HG03521 (cell line): ENCODE measurements at regions not wholly inside any gene's neighbourhood (a gene's known extent, or its start where the extent isn't known, plus 50 kb on each side); places are given as distances from the start of the nearest gene placed in this dataset.

Experiments used
- ATAC-seq: cut with Tn5 transposase; IDR thresholded peaks from one replicate; pipeline ENCODE4 v1.9.1; 2021; ENCODE audit warnings: mild to moderate bottlenecking, moderate library complexity; ENCODE audit not compliant: unreplicated experiment

DNA sequence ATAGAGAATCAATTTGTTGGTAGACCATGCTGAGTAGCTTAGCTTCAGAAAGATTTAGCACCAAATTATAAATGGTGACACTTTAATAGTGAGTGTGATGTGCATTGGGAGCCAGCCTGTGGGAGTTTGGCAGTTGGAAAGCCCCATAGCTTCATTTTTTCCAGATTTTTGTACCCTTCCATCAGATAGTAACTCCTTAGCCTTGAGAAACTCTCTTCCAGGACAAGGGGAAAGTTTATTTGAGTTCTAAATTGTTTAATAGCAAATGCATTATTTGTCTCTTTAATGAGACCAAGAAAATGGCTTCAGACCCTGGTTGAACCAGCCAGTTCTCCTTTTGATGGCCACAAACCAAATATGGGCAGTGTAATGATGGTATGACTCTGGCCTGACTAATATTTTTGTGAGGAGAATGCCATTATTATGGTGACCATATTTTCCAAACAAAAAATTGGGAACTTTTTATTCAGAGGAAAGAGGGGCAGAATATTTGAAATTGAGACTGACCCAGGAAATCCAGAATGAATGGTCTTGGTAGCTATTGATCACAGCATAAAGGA lies 49.8 kb downstream of the PLCE1 start:
- no peak for ATAC-seq

DNA sequence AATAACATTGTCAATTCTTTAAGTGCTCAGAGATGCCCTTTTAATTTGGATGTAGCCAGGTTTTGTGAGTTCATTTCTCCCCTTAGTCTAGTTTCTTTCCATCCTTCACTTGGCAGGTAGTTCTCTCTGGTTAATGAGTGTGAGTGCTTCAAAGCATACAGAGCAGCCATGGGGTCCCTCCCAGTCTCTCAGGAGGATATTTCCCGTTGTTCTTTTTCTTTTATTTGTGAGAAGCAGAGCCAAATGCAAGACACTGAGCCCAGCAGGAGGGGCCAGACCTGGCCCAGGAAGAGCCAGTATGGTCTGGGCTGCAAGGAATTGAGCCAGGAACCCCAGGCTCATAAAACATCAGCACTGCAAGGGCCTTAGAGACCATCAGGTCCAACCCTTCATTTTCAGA lies 52.4 kb downstream of the PLCE1 start:
- no peak for ATAC-seq

- no peak for ATAC-seq
Measured at GRCh38 chr10:94047293-94047692, 53.6 kb downstream of the PLCE1 start.

DNA sequence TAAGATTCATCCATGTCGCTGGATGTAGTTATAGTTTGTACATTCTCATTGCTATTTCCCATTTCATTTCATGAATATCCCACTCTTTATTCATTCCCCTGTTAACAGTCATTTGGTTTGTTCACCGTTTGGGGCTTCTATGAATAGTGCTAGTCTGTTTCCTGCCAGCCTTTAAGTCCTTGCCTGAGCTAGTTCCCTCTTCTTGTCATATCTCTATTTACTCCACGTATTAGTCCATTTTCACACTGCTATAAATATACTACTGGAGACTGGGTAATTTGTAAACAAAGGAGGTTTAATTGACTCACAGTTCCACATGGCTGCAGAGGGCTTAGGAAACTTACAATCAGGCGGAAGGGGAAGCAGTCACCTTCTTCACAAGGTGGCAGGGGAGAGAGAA lies 56.2 kb downstream of the PLCE1 start:
- ATAC-seq, result no peak

- ATAC-seq, result no peak
Measured at GRCh38 chr10:94052281-94052680, 58.5 kb downstream of the PLCE1 start.

DNA sequence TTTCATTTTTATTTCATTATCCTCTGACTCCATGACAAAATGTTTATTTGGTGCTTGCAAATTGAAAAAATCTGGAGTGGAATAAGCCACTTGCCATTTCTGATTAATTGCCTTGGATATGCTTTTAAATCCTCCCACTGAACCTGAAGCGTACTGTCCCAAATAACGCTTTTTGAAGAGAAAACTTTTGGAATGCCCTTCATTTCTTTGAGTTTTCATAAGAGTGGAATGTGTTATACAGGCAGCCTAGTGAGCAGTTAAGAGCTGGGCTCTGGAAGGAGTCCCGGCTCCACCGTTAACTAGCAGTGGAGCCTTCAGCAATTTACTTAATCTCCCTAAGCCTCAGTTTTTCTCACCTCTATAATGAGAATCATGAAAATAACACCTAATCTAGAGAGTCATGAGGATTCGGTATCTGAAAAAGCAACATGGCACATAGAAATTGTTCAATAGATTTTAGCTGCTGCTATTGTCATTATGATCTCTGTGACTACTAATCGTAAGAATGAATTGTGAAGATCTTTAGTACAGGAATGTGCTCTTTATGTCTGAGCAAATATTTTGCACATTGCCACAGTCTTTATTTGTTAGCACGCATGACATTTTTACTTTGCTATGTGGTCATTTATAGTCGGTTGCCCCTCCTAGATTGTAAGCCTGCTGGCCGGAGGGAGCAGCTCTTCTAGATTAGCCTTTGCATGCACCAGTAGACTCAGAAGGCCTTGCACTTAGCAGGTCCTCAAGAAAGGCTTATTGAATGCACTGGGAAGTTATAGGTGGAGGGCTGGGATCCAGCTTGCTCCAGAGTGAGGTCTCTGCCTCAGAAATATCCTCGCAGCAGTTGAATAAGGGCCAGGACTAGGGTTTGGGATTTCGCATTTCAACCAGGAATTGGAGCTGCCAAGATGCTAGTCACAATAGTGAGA lies 59.4 kb downstream of the PLCE1 start:
- ATAC-seq, result no peak

GRCh38 chr10:94059178-94059883 lies 65.6 kb downstream of the PLCE1 start:
- ATAC-seq, result no peak

GRCh38 chr10:94061026-94061425 lies 67.3 kb downstream of the PLCE1 start:
- ATAC-seq, result no peak

GRCh38 chr10:94062611-94063010 lies 68.9 kb downstream of the PLCE1 start:
- no peak for ATAC-seq

DNA sequence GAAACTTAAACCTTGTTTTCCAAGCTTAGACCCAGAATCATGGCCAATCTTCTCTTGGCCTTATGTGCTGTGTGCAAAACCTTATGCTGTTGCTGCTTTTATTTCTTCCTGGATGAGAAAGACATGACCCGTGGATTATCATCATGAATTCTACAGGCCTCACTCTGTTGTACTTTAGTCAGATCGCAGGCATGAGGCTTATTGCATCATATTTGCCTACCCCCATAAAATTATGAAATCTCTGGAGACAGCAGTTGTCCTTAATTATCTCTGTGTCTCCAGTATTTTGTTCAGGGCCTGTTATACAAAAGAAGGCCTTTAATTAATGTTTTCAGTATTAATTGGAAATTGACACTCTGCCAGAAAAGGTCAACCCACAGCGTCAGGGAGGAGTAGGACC lies 71.6 kb downstream of the PLCE1 start:
- no peak for ATAC-seq

- no peak for ATAC-seq
Measured at GRCh38 chr10:94065787-94066186, 72.1 kb downstream of the PLCE1 start.

GRCh38 chr10:94066411-94066810 lies 72.7 kb downstream of the PLCE1 start:
- ATAC-seq, result no peak

- no peak for ATAC-seq
Measured at GRCh38 chr10:94069884-94070283, 76.2 kb downstream of the PLCE1 start.

- ATAC-seq, result no peak
Measured at GRCh38 chr10:94074462-94074861, 80.7 kb downstream of the PLCE1 start.

GRCh38 chr10:94075506-94075905 lies 81.8 kb downstream of the PLCE1 start:
- ATAC-seq, result no peak

DNA sequence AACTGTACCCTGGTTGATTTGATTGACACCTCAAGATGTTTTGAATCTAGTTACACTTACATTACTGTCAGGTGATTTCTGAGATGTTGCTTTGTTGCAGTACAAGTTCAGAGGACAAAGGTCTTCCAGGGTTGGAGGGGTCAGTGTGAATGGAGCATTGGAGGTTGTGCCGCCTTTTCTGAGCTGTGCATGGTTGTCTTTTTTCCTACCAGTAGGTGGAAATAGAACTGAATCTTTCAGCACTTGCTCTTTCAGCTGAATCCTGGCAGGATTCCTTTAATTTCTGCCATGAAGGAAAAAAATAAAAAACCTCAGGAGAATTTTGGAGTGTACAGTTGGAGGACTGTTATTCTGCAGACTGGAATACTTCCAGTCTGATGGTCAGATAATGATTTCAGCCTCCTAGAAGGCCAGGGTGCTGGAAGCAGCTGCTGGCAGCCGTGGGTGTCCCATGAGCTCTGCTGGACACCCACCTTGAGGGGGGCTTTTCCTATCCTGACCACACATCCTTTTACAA lies 82.7 kb downstream of the PLCE1 start:
- no peak for ATAC-seq

DNA sequence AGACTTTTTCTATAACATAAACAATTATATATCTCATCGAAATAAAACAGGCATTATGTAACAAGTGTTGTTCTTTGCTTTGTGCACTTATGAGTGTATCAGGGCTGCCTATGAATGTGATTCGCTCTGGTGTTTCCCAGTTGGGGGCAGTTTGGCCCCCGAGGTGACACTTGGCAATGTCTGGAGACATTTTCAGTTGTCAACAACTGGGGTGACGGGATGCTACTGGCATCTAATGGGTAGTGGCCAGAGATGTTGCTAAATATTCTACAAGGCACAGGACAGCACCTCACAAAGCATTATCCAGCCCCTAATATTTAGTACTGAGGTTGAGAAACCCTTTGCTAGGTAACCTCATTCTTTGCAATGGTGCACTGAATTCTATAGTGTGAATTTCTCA lies 83.3 kb downstream of the PLCE1 start:
- ATAC-seq, result no peak

DNA sequence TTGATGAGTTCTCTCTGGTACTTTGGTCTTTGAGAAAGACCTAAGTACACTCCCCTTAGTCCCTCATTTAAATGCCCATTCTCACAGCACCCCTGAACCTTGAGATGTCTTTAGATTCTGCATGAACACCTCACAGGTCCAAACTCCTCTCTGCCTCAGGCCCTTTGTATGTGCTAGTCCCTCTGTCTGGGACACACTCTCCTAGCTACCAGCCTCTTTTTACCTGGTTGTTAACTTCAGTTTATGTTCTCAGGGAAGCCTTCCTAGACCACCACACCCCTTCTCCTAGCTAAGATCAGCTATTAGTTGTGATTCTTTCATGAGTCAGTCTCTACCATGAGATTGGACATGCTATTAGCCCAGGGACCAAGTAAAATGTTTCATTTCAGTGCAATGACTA lies 86.4 kb downstream of the PLCE1 start:
- no peak for ATAC-seq

DNA sequence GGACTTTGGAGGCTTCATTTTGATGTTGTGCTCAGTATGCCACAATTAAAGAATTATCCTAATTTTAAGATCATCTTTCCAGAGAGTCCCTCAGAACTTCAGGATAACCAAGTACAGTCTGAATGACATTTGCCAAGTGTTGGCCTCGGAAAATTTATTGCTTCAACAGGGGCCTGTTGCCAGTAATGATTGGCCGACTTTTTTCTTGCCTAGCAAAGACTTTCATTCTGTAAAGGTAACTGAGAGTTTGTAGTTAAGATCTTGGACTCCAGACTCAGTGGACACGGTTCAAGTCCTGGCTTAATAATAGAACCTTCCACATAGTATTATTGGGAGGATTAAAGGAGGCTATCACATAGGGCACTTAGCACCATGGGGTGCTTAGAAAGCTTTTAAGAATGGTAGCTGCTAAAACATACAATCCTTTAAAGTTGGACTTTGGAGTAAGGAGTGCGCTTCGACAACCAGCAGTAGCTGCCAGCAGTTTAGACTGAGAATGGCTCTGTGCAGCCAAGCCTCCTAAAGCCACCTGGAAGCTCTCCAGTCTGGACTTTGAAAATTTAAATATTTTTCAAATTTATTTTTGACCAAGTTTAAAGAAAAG lies 90.0 kb downstream of the PLCE1 start:
- ATAC-seq, result no peak

DNA sequence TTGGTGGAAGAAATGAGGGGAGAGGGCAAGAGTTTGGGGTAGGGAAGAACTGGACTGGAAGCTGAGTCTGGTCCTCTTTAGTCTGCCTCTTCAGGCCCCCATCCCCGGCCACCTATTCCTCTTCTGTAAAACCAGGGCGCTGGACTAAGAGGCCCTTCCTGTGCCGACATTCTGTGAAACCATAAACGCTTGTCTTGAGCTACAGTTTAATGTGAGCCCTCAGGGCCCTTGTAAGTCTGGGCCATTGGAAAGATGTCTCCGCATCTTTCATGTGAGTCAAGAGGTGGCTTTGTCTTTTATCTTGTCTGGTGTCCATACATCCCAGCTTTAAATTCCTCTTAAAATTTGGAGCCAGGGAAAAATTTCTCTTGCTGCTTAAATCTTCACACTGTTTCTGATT lies 90.6 kb downstream of the PLCE1 start:
- no peak for ATAC-seq

DNA sequence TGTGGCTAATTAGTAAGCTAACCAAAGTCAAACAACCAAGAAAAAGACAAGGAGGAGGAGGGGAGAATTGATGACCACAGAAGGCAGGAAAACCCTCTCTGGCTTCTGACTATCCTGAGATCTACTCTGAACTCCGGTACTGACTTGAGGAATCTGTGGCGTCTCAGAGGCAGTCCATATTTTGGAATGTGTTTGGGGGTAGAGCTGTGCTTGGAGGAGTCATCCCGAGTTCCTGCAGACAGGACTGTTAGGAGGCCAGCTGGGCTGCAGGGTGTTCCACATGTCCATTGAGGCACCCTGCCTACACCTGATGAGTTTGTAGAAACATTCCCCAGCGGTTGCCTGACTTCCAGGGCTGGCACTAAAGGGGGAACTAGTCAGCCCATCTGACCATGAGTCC lies 91.6 kb downstream of the PLCE1 start:
- ATAC-seq, result no peak
